Prostate gland (tissue), 2 donors: ENCODE measurements at regions not wholly inside any gene's neighbourhood (a gene's known extent, or its start where the extent isn't known, plus 50 kb on each side); places are given as distances from the start of the nearest gene placed in this dataset.
"Not testable (repeated sequence)": the region's sequence is repeated elsewhere in the genome, so short reads cannot be mapped to it uniquely, and the experiment has no call there.

Experiments used
- POLR2A ChIP-seq: fragments of 450-650 bp; IDR thresholded peaks from one replicate; pipeline ENCODE4 v1.6.1; 2016; ENCODE audit warnings: antibody characterized with exemption, mild to moderate bottlenecking
- POLR2AphosphoS5 ChIP-seq: sonication (generic); formaldehyde crosslinking; IDR thresholded peaks from one replicate; pipeline ENCODE4 v1.6.1; 2017; ENCODE audit warnings: antibody characterized with exemption
- TF ChIP-seq, protein P1 (sequence below), 4 experiments: fragments of 200-600 bp in 2 of 4; fragments of 450-650 bp in 2 of 4; sonication (generic) in 2 of 4; IDR thresholded peaks; 1 replicate in 3 of 4; 2 replicates in 1 of 4; pipeline ENCODE4 v1.5.1; 2016 to 2019; ENCODE audit warnings: antibody characterized with exemption in 4 of 4, mild to moderate bottlenecking in 2 of 4, moderate library complexity in 2 of 4

DNA sequence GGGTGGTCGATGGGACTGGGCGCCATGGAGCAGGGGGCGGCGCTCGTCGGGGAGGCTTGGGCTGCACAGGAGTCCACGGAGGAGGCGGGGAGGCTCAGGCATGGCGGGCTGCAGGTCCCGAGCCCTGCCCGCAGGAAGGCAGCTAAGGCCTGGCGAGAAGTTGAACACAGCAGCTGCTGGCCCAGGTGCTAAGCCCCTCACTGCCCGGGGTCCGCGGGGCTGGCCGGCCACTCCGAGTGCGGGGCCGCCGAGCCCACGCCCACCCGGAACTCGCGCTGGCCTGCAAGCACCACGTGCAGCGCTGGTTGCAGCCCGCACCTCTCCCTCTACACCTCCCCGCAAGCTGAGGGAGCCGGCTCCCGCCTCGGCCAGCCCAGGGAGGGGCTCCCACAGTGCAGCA, 230.6 kb upstream of the C16orf82 start:
- TF ChIP-seq, protein P1, sequence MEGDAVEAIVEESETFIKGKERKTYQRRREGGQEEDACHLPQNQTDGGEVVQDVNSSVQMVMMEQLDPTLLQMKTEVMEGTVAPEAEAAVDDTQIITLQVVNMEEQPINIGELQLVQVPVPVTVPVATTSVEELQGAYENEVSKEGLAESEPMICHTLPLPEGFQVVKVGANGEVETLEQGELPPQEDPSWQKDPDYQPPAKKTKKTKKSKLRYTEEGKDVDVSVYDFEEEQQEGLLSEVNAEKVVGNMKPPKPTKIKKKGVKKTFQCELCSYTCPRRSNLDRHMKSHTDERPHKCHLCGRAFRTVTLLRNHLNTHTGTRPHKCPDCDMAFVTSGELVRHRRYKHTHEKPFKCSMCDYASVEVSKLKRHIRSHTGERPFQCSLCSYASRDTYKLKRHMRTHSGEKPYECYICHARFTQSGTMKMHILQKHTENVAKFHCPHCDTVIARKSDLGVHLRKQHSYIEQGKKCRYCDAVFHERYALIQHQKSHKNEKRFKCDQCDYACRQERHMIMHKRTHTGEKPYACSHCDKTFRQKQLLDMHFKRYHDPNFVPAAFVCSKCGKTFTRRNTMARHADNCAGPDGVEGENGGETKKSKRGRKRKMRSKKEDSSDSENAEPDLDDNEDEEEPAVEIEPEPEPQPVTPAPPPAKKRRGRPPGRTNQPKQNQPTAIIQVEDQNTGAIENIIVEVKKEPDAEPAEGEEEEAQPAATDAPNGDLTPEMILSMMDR (IDR thresholded peaks at IDR 0.05), result not testable (repeated sequence)
- TF ChIP-seq POLR2AphosphoS5, POLR2A: not testable (repeated sequence)
